ENCODE measurements at regions not wholly inside any gene's neighbourhood (a gene's known extent, or its start where the extent isn't known, plus 50 kb on each side); places are given as distances from the start of the nearest gene placed in this dataset.

DNA sequence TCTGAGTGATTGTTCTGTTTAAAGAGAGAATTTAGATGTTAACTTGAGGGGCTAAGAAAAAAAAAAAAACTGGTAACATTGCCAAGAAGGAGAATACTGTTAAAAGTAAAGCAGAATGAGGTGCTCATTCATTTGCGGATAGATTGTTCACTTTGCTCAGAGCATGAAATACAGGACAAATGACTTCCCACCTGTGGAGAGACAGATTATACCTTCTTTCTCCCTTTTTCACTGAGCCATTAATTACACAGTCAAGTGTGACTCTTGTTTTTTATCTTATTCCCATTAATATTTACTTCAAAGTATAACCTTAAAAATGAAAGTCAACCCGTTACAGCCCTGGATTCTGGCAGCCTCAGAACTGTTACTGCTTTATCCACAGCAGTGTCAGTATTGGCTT lies 264.5 kb downstream of the TAF11L14 start:
- H3K9me2 ChIP-seq (ENCODE audit: insufficient read depth), result peaks cover 11% of the 10 kb centered on the region
- no peaks in the 10 kb centered on the region for H3F3A ChIP-seq (replicated peaks; ENCODE audit: low read depth)
- ATAC-seq (no peak), DNase-seq (ENCODE audit: low spot score) (no peak)
- no peak overlapping the region for H3K4me2 ChIP-seq
- no peaks in the 10 kb centered on the region for H3K4me1 ChIP-seq (ENCODE audit: insufficient read depth)
- Mint-ChIP-seq H3K36me3 (ENCODE audit: low read depth) (0 out of 3 replicates have a peak, but pooled peaks cover 4% of the 10 kb centered on the region), H3K4me3 (no peak overlapping the region), H3K27me3 (ENCODE audit: insufficient read depth, low read depth, poor library complexity) (no peaks in the 10 kb centered on the region), H3K4me1 (peaks cover 7% of the 10 kb centered on the region), H3K9me3 (peaks cover 9% of the 10 kb centered on the region; the same call in 2 of the 3 replicates), H3K27ac (no peak overlapping the region; the same call in 1 of the 2 replicates)
- no peaks in the 10 kb centered on the region for H4K20me1 ChIP-seq (replicated peaks; ENCODE audit: insufficient read depth)
- no peaks in the 10 kb centered on the region for H3K27me3 ChIP-seq (ENCODE audit: insufficient read depth)
- TF ChIP-seq CREB1 (CRISPR knock-in tag; IDR thresholded peaks at IDR 0.05; ENCODE audit: low read depth), result no peak
- TF ChIP-seq POLR2AphosphoS5 (IDR thresholded peaks at IDR 0.05; ENCODE audit: low read depth), result no peak
- TF ChIP-seq ZNF331 (CRISPR knock-in tag; IDR thresholded peaks at IDR 0.05; ENCODE audit: low read depth), result no peak
- no peak for TF ChIP-seq EZH2 (IDR thresholded peaks at IDR 0.05; ENCODE audit: low read depth, unreplicated experiment)
- TF ChIP-seq, protein P1, sequence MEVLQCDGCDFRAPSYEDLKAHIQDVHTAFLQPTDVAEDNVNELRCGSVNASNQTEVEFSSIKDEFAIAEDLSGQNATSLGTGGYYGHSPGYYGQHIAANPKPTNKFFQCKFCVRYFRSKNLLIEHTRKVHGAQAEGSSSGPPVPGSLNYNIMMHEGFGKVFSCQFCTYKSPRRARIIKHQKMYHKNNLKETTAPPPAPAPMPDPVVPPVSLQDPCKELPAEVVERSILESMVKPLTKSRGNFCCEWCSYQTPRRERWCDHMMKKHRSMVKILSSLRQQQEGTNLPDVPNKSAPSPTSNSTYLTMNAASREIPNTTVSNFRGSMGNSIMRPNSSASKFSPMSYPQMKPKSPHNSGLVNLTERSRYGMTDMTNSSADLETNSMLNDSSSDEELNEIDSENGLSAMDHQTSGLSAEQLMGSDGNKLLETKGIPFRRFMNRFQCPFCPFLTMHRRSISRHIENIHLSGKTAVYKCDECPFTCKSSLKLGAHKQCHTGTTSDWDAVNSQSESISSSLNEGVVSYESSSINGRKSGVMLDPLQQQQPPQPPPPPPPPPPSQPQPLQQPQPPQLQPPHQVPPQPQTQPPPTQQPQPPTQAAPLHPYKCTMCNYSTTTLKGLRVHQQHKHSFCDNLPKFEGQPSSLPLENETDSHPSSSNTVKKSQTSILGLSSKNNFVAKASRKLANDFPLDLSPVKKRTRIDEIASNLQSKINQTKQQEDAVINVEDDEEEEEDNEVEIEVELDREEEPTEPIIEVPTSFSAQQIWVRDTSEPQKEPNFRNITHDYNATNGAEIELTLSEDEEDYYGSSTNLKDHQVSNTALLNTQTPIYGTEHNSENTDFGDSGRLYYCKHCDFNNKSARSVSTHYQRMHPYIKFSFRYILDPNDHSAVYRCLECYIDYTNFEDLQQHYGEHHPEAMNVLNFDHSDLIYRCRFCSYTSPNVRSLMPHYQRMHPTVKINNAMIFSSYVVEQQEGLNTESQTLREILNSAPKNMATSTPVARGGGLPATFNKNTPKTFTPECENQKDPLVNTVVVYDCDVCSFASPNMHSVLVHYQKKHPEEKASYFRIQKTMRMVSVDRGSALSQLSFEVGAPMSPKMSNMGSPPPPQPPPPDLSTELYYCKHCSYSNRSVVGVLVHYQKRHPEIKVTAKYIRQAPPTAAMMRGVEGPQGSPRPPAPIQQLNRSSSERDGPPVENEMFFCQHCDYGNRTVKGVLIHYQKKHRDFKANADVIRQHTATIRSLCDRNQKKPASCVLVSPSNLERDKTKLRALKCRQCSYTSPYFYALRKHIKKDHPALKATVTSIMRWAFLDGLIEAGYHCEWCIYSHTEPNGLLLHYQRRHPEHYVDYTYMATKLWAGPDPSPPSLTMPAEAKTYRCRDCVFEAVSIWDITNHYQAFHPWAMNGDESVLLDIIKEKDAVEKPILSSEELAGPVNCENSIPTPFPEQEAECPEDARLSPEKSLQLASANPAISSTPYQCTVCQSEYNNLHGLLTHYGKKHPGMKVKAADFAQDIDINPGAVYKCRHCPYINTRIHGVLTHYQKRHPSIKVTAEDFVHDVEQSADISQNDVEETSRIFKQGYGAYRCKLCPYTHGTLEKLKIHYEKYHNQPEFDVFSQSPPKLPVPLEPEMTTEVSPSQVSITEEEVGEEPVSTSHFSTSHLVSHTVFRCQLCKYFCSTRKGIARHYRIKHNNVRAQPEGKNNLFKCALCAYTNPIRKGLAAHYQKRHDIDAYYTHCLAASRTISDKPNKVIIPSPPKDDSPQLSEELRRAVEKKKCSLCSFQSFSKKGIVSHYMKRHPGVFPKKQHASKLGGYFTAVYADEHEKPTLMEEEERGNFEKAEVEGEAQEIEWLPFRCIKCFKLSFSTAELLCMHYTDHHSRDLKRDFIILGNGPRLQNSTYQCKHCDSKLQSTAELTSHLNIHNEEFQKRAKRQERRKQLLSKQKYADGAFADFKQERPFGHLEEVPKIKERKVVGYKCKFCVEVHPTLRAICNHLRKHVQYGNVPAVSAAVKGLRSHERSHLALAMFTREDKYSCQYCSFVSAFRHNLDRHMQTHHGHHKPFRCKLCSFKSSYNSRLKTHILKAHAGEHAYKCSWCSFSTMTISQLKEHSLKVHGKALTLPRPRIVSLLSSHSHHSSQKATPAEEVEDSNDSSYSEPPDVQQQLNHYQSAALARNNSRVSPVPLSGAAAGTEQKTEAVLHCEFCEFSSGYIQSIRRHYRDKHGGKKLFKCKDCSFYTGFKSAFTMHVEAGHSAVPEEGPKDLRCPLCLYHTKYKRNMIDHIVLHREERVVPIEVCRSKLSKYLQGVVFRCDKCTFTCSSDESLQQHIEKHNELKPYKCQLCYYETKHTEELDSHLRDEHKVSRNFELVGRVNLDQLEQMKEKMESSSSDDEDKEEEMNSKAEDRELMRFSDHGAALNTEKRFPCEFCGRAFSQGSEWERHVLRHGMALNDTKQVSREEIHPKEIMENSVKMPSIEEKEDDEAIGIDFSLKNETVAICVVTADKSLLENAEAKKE (CRISPR knock-in tag; IDR thresholded peaks at IDR 0.05), result no peak
- TF ChIP-seq, protein P2, sequence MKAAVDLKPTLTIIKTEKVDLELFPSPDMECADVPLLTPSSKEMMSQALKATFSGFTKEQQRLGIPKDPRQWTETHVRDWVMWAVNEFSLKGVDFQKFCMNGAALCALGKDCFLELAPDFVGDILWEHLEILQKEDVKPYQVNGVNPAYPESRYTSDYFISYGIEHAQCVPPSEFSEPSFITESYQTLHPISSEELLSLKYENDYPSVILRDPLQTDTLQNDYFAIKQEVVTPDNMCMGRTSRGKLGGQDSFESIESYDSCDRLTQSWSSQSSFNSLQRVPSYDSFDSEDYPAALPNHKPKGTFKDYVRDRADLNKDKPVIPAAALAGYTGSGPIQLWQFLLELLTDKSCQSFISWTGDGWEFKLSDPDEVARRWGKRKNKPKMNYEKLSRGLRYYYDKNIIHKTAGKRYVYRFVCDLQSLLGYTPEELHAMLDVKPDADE (IDR thresholded peaks at IDR 0.05), result no peak
- H3K27ac ChIP-seq (ENCODE audit: low read depth), result no peak overlapping the region
- no peak overlapping the region for H2AFZ ChIP-seq
- H3K79me2 ChIP-seq (replicated peaks; ENCODE audit: insufficient read depth), result no peaks in the 10 kb centered on the region
- no peak overlapping the region for H3K4me3 ChIP-seq
- no peaks in the 10 kb centered on the region for H3K36me3 ChIP-seq (ENCODE audit: insufficient read depth)
